D721Med (cell line): ENCODE measurements at regions not wholly inside any gene's neighbourhood (a gene's known extent, or its start where the extent isn't known, plus 50 kb on each side); places are given as distances from the start of the nearest gene placed in this dataset.

ENCODE experiments used
- DNase-seq: peaks from one replicate; pipeline ENCODE4 v3.0.0; 2011; ENCODE audit warnings: low spot score; ENCODE audit not compliant: insufficient read length
- FAIRE-seq: peaks from 2 replicates; lab custom pipeline; 2011; peaks lifted over from hg19 to GRCh38; lab: Jason Lieb, UNC
- CTCF ChIP-seq: IDR thresholded peaks from 2 replicates; pipeline ENCODE4 v1.5.1; 2012; ENCODE audit warnings: mild to moderate bottlenecking, control low read depth; ENCODE audit not compliant: insufficient read depth; ENCODE audit errors: missing control alignments

- no peak for FAIRE-seq
- TF ChIP-seq CTCF, result no peak
- no peak for DNase-seq
Measured at GRCh38 chr5:115351356-115352195, 55.1 kb upstream of the CCDC112 start.

GRCh38 chr5:115350894-115351293 is 54.4 kb upstream of the CCDC112 start:
- no peak for TF ChIP-seq CTCF
- DNase-seq, result no peak
- no peak for FAIRE-seq

GRCh38 chr5:115349001-115349817 is 52.8 kb upstream of the CCDC112 start:
- DNase-seq, result no peak
- TF ChIP-seq CTCF, result no peak
- no peak for FAIRE-seq

GRCh38 chr5:115348175-115348574 is 51.7 kb upstream of the CCDC112 start:
- DNase-seq (no peak), FAIRE-seq (no peak)
- TF ChIP-seq CTCF, result no peak
